Activated CD8-positive, alpha-beta T cell treated with anti-CD3 and anti-CD28 coated beads for 36 hours (primary cell): ENCODE measurements at regions not wholly inside any gene's neighbourhood (a gene's known extent, or its start where the extent isn't known, plus 50 kb on each side); places are given as distances from the start of the nearest gene placed in this dataset.

Source experiments
- ATAC-seq: fragments of 200-7000 bp; cut with Tn5 transposase; one replicate; pipeline ENCODE4 v1.10.0; 2021; ENCODE audit warnings: mild to moderate bottlenecking, moderate library complexity
- CTCF ChIA-PET: fragments of 350-600 bp; sonication (Branson Sonifier 250); formaldehyde crosslinking; loops from one replicate; lab custom pipeline; 2021; ENCODE audit warnings: antibody characterized with exemption; lab: Charles Lee
- POLR2A ChIA-PET: fragments of 350-600 bp; sonication (Branson Sonifier 250); formaldehyde crosslinking; loops from one replicate; lab custom pipeline; 2021; ENCODE audit warnings: antibody characterized with exemption; lab: Charles Lee
- DNase-seq: peaks from one replicate; pipeline ENCODE4 v3.0.0-alpha.2; 2020
- H3K27ac Mint-ChIP-seq: one replicate; pipeline ENCODE4 v1.8.0; 2021; ENCODE audit warnings: mild to moderate bottlenecking, mixed read lengths
- H3K27me3 Mint-ChIP-seq: one replicate; pipeline ENCODE4 v1.8.0; 2021; ENCODE audit warnings: mixed read lengths
- H3K36me3 Mint-ChIP-seq: one replicate; pipeline ENCODE4 v1.8.0; 2021; ENCODE audit warnings: low read depth, mixed read lengths
- H3K4me1 Mint-ChIP-seq: one replicate; pipeline ENCODE4 v1.8.0; 2021; ENCODE audit warnings: low read depth, mixed read lengths
- H3K4me3 Mint-ChIP-seq: one replicate; pipeline ENCODE4 v1.8.0; 2021; ENCODE audit warnings: mild to moderate bottlenecking, moderate library complexity, mixed read lengths
- H3K9me3 Mint-ChIP-seq: one replicate; pipeline ENCODE4 v1.8.0; 2021; ENCODE audit warnings: mixed read lengths
- CTCF ChIP-seq: fragments of 200-600 bp; IDR thresholded peaks from one replicate; pipeline ENCODE4 v1.8.0; 2022; ENCODE audit warnings: antibody characterized with exemption, mild to moderate bottlenecking
- intact Hi-C: fragments of 100-400 bp; cut with micrococcal nuclease; formaldehyde crosslinking; loops from one replicate; pipeline ENCODE4 v1.10.0; 2022

- ATAC-seq (no peak), DNase-seq (no peak)
- H3K9me3 Mint-ChIP-seq, result no peaks in the 10 kb centered on the region
- H3K27me3 Mint-ChIP-seq, result peaks cover 3% of the 10 kb centered on the region
- intact Hi-C loops, result no loop called here
- no peak overlapping the region for H3K27ac Mint-ChIP-seq
- peaks cover 35% of the 10 kb centered on the region for H3K4me1 Mint-ChIP-seq
- POLR2A ChIA-PET, result no interaction called here
- no peak overlapping the region for H3K4me3 Mint-ChIP-seq
- no peak for TF ChIP-seq CTCF
- H3K36me3 Mint-ChIP-seq, result no peaks in the 10 kb centered on the region
- CTCF ChIA-PET, result no interaction called here
Observed at GRCh38 chr2:239625971-239626734, 225.3 kb upstream of the HDAC4 start.

GRCh38 chr2:239625156-239625845 lies 224.5 kb upstream of the HDAC4 start:
- no peak overlapping the region for H3K27ac Mint-ChIP-seq
- TF ChIP-seq CTCF, result no peak

GRCh38 chr2:239621611-239622010 lies 220.8 kb upstream of the HDAC4 start:
- Mint-ChIP-seq H3K9me3 (peaks cover 6% of the 10 kb centered on the region), H3K4me3 (no peak overlapping the region), H3K36me3 (peaks cover under 1% of the 10 kb centered on the region), H3K27me3 (no peaks in the 10 kb centered on the region), H3K27ac (no peak overlapping the region), H3K4me1 (peaks cover 25% of the 10 kb centered on the region)
- ATAC-seq (no peak), DNase-seq (no peak)
- CTCF ChIA-PET, result no interaction called here
- POLR2A ChIA-PET, result no interaction called here
- no peak for TF ChIP-seq CTCF
- intact Hi-C loops, result no loop called here

More at GRCh38 chr2:239625156-239625845, 224.5 kb upstream of the HDAC4 start:
- ChIA-PET POLR2A (interaction anchor here (1.6 kb wide), 1 partner anchor 11 kb away, joined by 3 read pairs; no protein-coding TSS in a partner anchor), CTCF (no interaction called here)
- ATAC-seq (no peak), DNase-seq (no peak)
- Mint-ChIP-seq H3K27me3 (peaks cover 3% of the 10 kb centered on the region), H3K36me3 (no peaks in the 10 kb centered on the region), H3K9me3 (no peaks in the 10 kb centered on the region), H3K4me3 (no peak overlapping the region), H3K4me1 (peaks cover 33% of the 10 kb centered on the region)
- intact Hi-C loops, result no loop called here

GRCh38 chr2:239619369-239619768 lies 218.5 kb upstream of the HDAC4 start:
- peaks cover 6% of the 10 kb centered on the region for H3K9me3 Mint-ChIP-seq
- H3K27ac Mint-ChIP-seq, result no peak overlapping the region
- peaks cover 11% of the 10 kb centered on the region for H3K4me1 Mint-ChIP-seq
- ChIA-PET POLR2A (no interaction called here), CTCF (no interaction called here)
- H3K4me3 Mint-ChIP-seq, result no peak overlapping the region
- DNase-seq (no peak), ATAC-seq (no peak)
- no peak for TF ChIP-seq CTCF
- intact Hi-C loops, result no loop called here
- H3K36me3 Mint-ChIP-seq, result peaks cover 3% of the 10 kb centered on the region
- H3K27me3 Mint-ChIP-seq, result no peaks in the 10 kb centered on the region

- H3K9me3 Mint-ChIP-seq, result peaks cover 6% of the 10 kb centered on the region
- DNase-seq, result no peak
- ChIA-PET POLR2A (no interaction called here), CTCF (no interaction called here)
- no peaks in the 10 kb centered on the region for H3K27me3 Mint-ChIP-seq
- no peak for TF ChIP-seq CTCF
- H3K4me1 Mint-ChIP-seq, result no peaks in the 10 kb centered on the region
- H3K4me3 Mint-ChIP-seq, result no peak overlapping the region
- no peak overlapping the region for H3K27ac Mint-ChIP-seq
- intact Hi-C loops, result no loop called here
- peaks cover 3% of the 10 kb centered on the region for H3K36me3 Mint-ChIP-seq
- no peak for ATAC-seq
Observed at GRCh38 chr2:239616729-239617128, 215.9 kb upstream of the HDAC4 start.
